ENCODE measurements at regions not wholly inside any gene's neighbourhood (a gene's known extent, or its start where the extent isn't known, plus 50 kb on each side); places are given as distances from the start of the nearest gene placed in this dataset.
"Not testable (repeated sequence)": the region's sequence is repeated elsewhere in the genome, so short reads cannot be mapped to it uniquely, and the experiment has no call there.

- DNase-seq: no peak
- Histone ChIP-seq H3K27me3 (no peaks in the 10 kb centered on the region), H3K27ac (no peak overlapping the region), H3K4me3 (no peak overlapping the region), H3K36me3 (no peaks in the 10 kb centered on the region), H3K4me1 (peaks cover 0 to 8% (median 0%) of the 10 kb centered on the region in 4 donors), H3K9me3 (peaks cover 0 to 11% (median 0%) of the 10 kb centered on the region in 4 donors)
- TF ChIP-seq POLR2A (IDR thresholded peaks at IDR 0.05): no peak
- no peak for TF ChIP-seq CTCF (IDR thresholded peaks at IDR 0.05)
- TF ChIP-seq EP300 (IDR thresholded peaks at IDR 0.05): no peak
- no peak for TF ChIP-seq POLR2AphosphoS5 (IDR thresholded peaks at IDR 0.05)
- intact Hi-C loops (cut with DNase I; ENCODE audit: low total_unique reads): no loop called here
Measured at GRCh38 chr3:16073203-16073602, 101.3 kb upstream of the GALNT15 start.

GRCh38 chr3:16073990-16074671 lies 100.3 kb upstream of the GALNT15 start:
- H3K4me1 ChIP-seq; H3K4me3 ChIP-seq; H3K27ac ChIP-seq; H3K27me3 ChIP-seq; H3K36me3 ChIP-seq; intact Hi-C loops (cut with DNase I; ENCODE audit: low total_unique reads); DNase-seq: not testable (repeated sequence)
- H3K9me3 ChIP-seq: peaks cover 0 to 11% (median 0%) of the 10 kb centered on the region in 4 donors

GRCh38 chr3:16075647-16076046 lies 98.8 kb upstream of the GALNT15 start:
- Histone ChIP-seq H3K4me1 (no peaks in the 10 kb centered on the region), H3K4me3 (no peak overlapping the region), H3K36me3 (no peaks in the 10 kb centered on the region), H3K27ac (no peak overlapping the region), H3K9me3 (peaks cover 0 to 11% (median under 1%) of the 10 kb centered on the region in 4 donors), H3K27me3 (no peaks in the 10 kb centered on the region)
- DNase-seq: no peak
- TF ChIP-seq POLR2AphosphoS5 (IDR thresholded peaks at IDR 0.05) (no peak), EP300 (IDR thresholded peaks at IDR 0.05) (no peak)
- intact Hi-C loops (cut with DNase I; ENCODE audit: low total_unique reads): no loop called here
- WGBS, 5 donors: 85 to 94% (median 88%) methylated on average over 4 of the region's 4 CpGs

GRCh38 chr3:16076564-16076963 lies 97.9 kb upstream of the GALNT15 start:
- no peaks in the 10 kb centered on the region for H3K27me3 ChIP-seq
- H3K4me1 ChIP-seq: no peaks in the 10 kb centered on the region
- H3K4me3 ChIP-seq: no peak overlapping the region
- no peak for DNase-seq
- TF ChIP-seq POLR2A (IDR thresholded peaks at IDR 0.05) (no peak), POLR2AphosphoS5 (IDR thresholded peaks at IDR 0.05) (no peak), EP300 (IDR thresholded peaks at IDR 0.05) (no peak)
- no peaks in the 10 kb centered on the region for H3K36me3 ChIP-seq
- intact Hi-C loops (cut with DNase I; ENCODE audit: low total_unique reads): no loop called here
- 68 to 90% (median 68%) methylated on average over 2 of the region's 2 CpGs for WGBS, 5 donors
- peaks cover 0 to 19% (median 9%) of the 10 kb centered on the region in 4 donors for H3K9me3 ChIP-seq
- H3K27ac ChIP-seq: no peak overlapping the region

- peaks cover 0 to 24% (median 13%) of the 10 kb centered on the region in 4 donors for H3K9me3 ChIP-seq
- H3K4me3 ChIP-seq; intact Hi-C loops (cut with DNase I; ENCODE audit: low total_unique reads): not testable (repeated sequence)
Measured at GRCh38 chr3:16077146-16077545, 97.3 kb upstream of the GALNT15 start.

GRCh38 chr3:16077681-16078080 lies 96.8 kb upstream of the GALNT15 start:
- intact Hi-C loops (cut with DNase I; ENCODE audit: low total_unique reads); H3K27ac ChIP-seq; DNase-seq; H3K4me1 ChIP-seq; H3K4me3 ChIP-seq; H3K36me3 ChIP-seq; H3K27me3 ChIP-seq: not testable (repeated sequence)
- 81 to 95% (median 81%) methylated on average over 8 of the region's 8 CpGs for WGBS, 5 donors
- H3K9me3 ChIP-seq: peaks cover 0 to 27% (median 16%) of the 10 kb centered on the region in 4 donors

More at GRCh38 chr3:16077146-16077545, 97.3 kb upstream of the GALNT15 start:
- DNase-seq, H3K27me3 ChIP-seq, H3K27ac ChIP-seq, H3K36me3 ChIP-seq, H3K4me1 ChIP-seq: not testable (repeated sequence)
- WGBS, 5 donors: 83 to 87% (median 84%) methylated on average over 5 of the region's 5 CpGs

GRCh38 chr3:16079519-16079918 lies 95.0 kb upstream of the GALNT15 start:
- no peak for DNase-seq
- intact Hi-C loops (cut with DNase I; ENCODE audit: low total_unique reads): no loop called here
- Histone ChIP-seq H3K36me3 (no peaks in the 10 kb centered on the region), H3K4me3 (no peak overlapping the region), H3K27ac (no peak overlapping the region), H3K4me1 (no peaks in the 10 kb centered on the region), H3K27me3 (no peaks in the 10 kb centered on the region), H3K9me3 (peaks cover 0 to 27% (median 17%) of the 10 kb centered on the region in 4 donors)
- TF ChIP-seq EP300 (IDR thresholded peaks at IDR 0.05) (no peak), POLR2A (IDR thresholded peaks at IDR 0.05) (no peak), CTCF (IDR thresholded peaks at IDR 0.05) (no peak), POLR2AphosphoS5 (IDR thresholded peaks at IDR 0.05) (no peak)
- 84 to 95% (median 89%) methylated on average over 2 of the region's 2 CpGs for WGBS, 5 donors
